Neuronal stem cell (in vitro differentiated cells): ENCODE measurements at regions not wholly inside any gene's neighbourhood (a gene's known extent, or its start where the extent isn't known, plus 50 kb on each side); places are given as distances from the start of the nearest gene placed in this dataset.

ENCODE experiments used
- DNase-seq: peaks from one replicate; pipeline ENCODE4 v3.0.0-alpha.2; 2013; ENCODE audit warnings: low spot score
- H2AFZ ChIP-seq: one replicate; pipeline ENCODE4 v1.6.1; 2013; ENCODE audit warnings: mild to moderate bottlenecking, low read length, inconsistent platforms
- H2AK5ac ChIP-seq: 2 replicates; pipeline ENCODE4 v1.6.1; 2013; ENCODE audit warnings: low read depth, mild to moderate bottlenecking, inconsistent platforms, low read length, moderate library complexity, mixed read lengths
- H2BK120ac ChIP-seq: 2 replicates; pipeline ENCODE4 v1.6.1; 2013; ENCODE audit warnings: low read depth, mild to moderate bottlenecking, inconsistent platforms, low read length, moderate library complexity, mixed read lengths
- H2BK12ac ChIP-seq: one replicate; pipeline ENCODE4 v1.6.1; 2013; ENCODE audit warnings: low read length, inconsistent platforms
- H2BK15ac ChIP-seq: 2 replicates; pipeline ENCODE4 v1.6.1; 2013; ENCODE audit warnings: mild to moderate bottlenecking, low read length, inconsistent platforms, mixed read lengths
- H2BK5ac ChIP-seq: one replicate; pipeline ENCODE4 v1.6.1; 2013; ENCODE audit warnings: inconsistent platforms, mild to moderate bottlenecking, low read length, moderate library complexity
- H3K14ac ChIP-seq: one replicate; pipeline ENCODE4 v1.6.1; 2013; ENCODE audit warnings: low read length, inconsistent platforms
- H3K18ac ChIP-seq: 2 replicates; pipeline ENCODE4 v1.6.1; 2013; ENCODE audit warnings: low read length, inconsistent platforms
- H3K23ac ChIP-seq: 2 replicates; pipeline ENCODE4 v1.6.1; 2013; ENCODE audit warnings: low read depth, mild to moderate bottlenecking, mixed read lengths, low read length, inconsistent platforms; ENCODE audit not compliant: poor library complexity
- H3K27ac ChIP-seq: replicated peaks from 3 replicates; pipeline ENCODE4 v1.5.1; 2013; ENCODE audit warnings: low read length, inconsistent platforms
- H3K27me3 ChIP-seq, 3 experiments: 2 replicates each; pipeline ENCODE4 v1.6.1; 2013; ENCODE audit warnings: low read length in 3 of 3, mild to moderate bottlenecking in 2 of 3, inconsistent platforms in 1 of 3, low read depth in 1 of 3, mixed read lengths in 1 of 3, moderate library complexity in 1 of 3; ENCODE audit not compliant: control insufficient read depth in 3 of 3, insufficient read depth in 3 of 3
- H3K36me3 ChIP-seq, 2 donors: replicated peaks in 1 of 2; 2 replicates each; pipeline ENCODE4 v1.6.1; 2013; ENCODE audit warnings: low read length in 2 of 2; ENCODE audit not compliant: control insufficient read depth in 2 of 2, insufficient read depth in 2 of 2
- H3K4ac ChIP-seq: 2 replicates; pipeline ENCODE4 v1.6.1; 2013; ENCODE audit warnings: inconsistent platforms, mild to moderate bottlenecking, low read length, moderate library complexity
- H3K4me1 ChIP-seq, 2 donors: 1 replicate in 1 of 2; 2 replicates in 1 of 2; pipeline ENCODE4 v1.6.1; 2013; ENCODE audit warnings: low read length in 2 of 2, low read depth in 1 of 2; ENCODE audit not compliant: control insufficient read depth in 2 of 2, insufficient read depth in 1 of 2
- H3K4me2 ChIP-seq: one replicate; pipeline ENCODE4 v1.6.1; 2013; ENCODE audit warnings: mild to moderate bottlenecking, low read length, inconsistent platforms; ENCODE audit not compliant: insufficient read depth, poor library complexity, severe bottlenecking
- H3K4me3 ChIP-seq, 2 donors: 2 replicates each; pipeline ENCODE4 v1.5.1; 2013; ENCODE audit warnings: low read length in 2 of 2, mild to moderate bottlenecking in 2 of 2, inconsistent platforms in 1 of 2, moderate library complexity in 1 of 2
- H3K79me1 ChIP-seq: one replicate; pipeline ENCODE4 v1.6.1; 2013; ENCODE audit warnings: low read depth, mild to moderate bottlenecking, inconsistent platforms, low read length, moderate library complexity
- H3K9ac ChIP-seq: one replicate; pipeline ENCODE4 v1.6.1; 2013; ENCODE audit warnings: mild to moderate bottlenecking, low read depth, low read length, inconsistent platforms; ENCODE audit not compliant: poor library complexity
- H3K9me3 ChIP-seq, 2 donors: replicated peaks in 1 of 2; 2 replicates each; pipeline versions ENCODE3 to v1.6.1; 2013; ENCODE audit warnings: low read length in 2 of 2, mild to moderate bottlenecking in 2 of 2, inconsistent platforms in 1 of 2, low read depth in 1 of 2, mixed read lengths in 1 of 2, moderate library complexity in 1 of 2; ENCODE audit not compliant: control insufficient read depth in 2 of 2, insufficient read depth in 1 of 2
- H4K8ac ChIP-seq: one replicate; pipeline ENCODE4 v1.6.1; 2013; ENCODE audit warnings: low read depth, mild to moderate bottlenecking, inconsistent platforms, low read length, moderate library complexity
- H4K91ac ChIP-seq: one replicate; pipeline ENCODE4 v1.6.1; 2013; ENCODE audit warnings: low read length, low read depth, mild to moderate bottlenecking, inconsistent platforms; ENCODE audit not compliant: poor library complexity
- WGBS, 2 donors: extraction: QIAGEN DNeasy Blood & Tissue Kit; methylation state at CpG; one replicate each; pipeline ENCODE4 v1.1.7; 2013; ENCODE audit warnings: missing lambda C conversion rate in 2 of 2, mixed read lengths in 1 of 2; ENCODE audit not compliant: insufficient read length in 2 of 2, insufficient replicate concordance in 1 of 2; ENCODE audit errors: extremely low coverage in 2 of 2; 5-methylcytosine and 5-hydroxymethylcytosine counted together

DNA sequence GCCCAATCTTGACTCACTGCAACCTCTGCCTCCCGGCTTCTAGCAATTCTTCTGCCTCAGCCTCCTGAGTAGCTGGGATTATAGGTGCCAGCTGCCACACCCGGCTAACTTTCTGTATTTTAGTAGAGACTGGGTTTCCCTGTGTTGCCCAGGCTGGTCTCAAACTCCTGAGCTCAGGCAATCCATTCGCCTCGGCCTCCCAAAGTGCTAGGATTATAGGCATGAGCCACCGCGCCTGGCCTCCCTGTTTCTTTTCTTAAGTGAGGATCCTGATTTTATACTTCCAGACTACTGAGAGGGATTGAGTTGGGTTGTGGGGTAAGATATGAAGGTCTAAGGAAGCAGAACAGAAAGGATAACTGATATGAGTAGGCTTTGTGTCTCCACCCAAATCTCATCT is 106.8 kb downstream of the CNTN3 start:
- H3K14ac ChIP-seq = no peak overlapping the region
- no peak overlapping the region for H3K4ac ChIP-seq
- no peak overlapping the region for H2AFZ ChIP-seq
- H3K27ac ChIP-seq = no peak overlapping the region
- no peak overlapping the region for H2BK5ac ChIP-seq
- no peak overlapping the region for H3K4me3 ChIP-seq
- H2BK12ac ChIP-seq = no peak overlapping the region
- H3K9ac ChIP-seq = no peak overlapping the region
- no peak for DNase-seq
- no peak overlapping the region for H3K4me2 ChIP-seq
- H4K91ac ChIP-seq = no peak overlapping the region
- H2BK15ac ChIP-seq = no peak overlapping the region
- no peaks in the 10 kb centered on the region for H3K27me3 ChIP-seq
- H2BK120ac ChIP-seq = no peak overlapping the region
- no peak overlapping the region for H4K8ac ChIP-seq
- no peak overlapping the region for H3K18ac ChIP-seq
- no peak overlapping the region for H2AK5ac ChIP-seq
- WGBS, 2 donors = no CpG with 5 or more reads among the region's 6 CpGs
- no peaks in the 10 kb centered on the region for H3K79me1 ChIP-seq
- no peak overlapping the region for H3K23ac ChIP-seq
- no peaks in the 10 kb centered on the region for H3K36me3 ChIP-seq
- H3K4me1 ChIP-seq = peaks cover 0 to under 1% of the 10 kb centered on the region in 2 donors
- H3K9me3 ChIP-seq = no peaks in the 10 kb centered on the region

DNA sequence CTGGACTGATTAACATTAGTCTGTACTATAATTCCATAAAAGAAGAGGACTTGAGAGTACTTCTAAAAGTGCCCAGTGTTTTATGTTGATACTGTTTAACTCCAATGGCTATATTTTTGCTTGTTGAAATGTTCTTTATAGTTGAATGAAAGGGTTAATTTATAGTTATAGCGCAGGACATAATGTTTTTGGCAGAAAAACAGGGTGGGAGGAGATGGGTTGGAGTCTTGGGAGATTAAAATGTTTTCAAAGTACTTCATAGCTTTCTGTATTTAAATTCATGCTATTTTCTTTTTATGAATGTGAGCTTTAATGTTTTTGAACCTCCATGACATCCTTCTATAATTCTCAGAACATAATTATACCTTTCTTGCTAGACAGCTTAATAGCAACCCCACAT is 108.2 kb downstream of the CNTN3 start:
- no peak overlapping the region for H2BK12ac ChIP-seq
- H3K9ac ChIP-seq = no peak overlapping the region
- H3K36me3 ChIP-seq = no peaks in the 10 kb centered on the region
- no peak overlapping the region for H2AFZ ChIP-seq
- H3K9me3 ChIP-seq = no peaks in the 10 kb centered on the region
- no peaks in the 10 kb centered on the region for H3K79me1 ChIP-seq
- no peak overlapping the region for H2BK5ac ChIP-seq
- H3K4me2 ChIP-seq = no peak overlapping the region
- H3K14ac ChIP-seq = no peak overlapping the region
- H2BK120ac ChIP-seq = no peak overlapping the region
- WGBS, 2 donors = 100% methylated on average over 1 of the region's 1 CpG; no CpG with 5 or more reads in 1 of the 2 donors
- no peak overlapping the region for H2BK15ac ChIP-seq
- no peak for DNase-seq
- H4K8ac ChIP-seq = no peak overlapping the region
- H3K18ac ChIP-seq = no peak overlapping the region
- H2AK5ac ChIP-seq = no peak overlapping the region
- H3K4me1 ChIP-seq = peaks cover 2 to 6% of the 10 kb centered on the region in 2 donors
- no peaks in the 10 kb centered on the region for H3K27me3 ChIP-seq
- no peak overlapping the region for H4K91ac ChIP-seq
- no peak overlapping the region for H3K4me3 ChIP-seq
- H3K27ac ChIP-seq = no peak overlapping the region
- H3K4ac ChIP-seq = no peak overlapping the region
- H3K23ac ChIP-seq = no peak overlapping the region

- no peak overlapping the region for H3K4ac ChIP-seq
- H3K9me3 ChIP-seq = no peaks in the 10 kb centered on the region
- no peak overlapping the region for H2BK5ac ChIP-seq
- no peak overlapping the region for H2BK120ac ChIP-seq
- no peak overlapping the region for H3K18ac ChIP-seq
- no peak overlapping the region for H3K14ac ChIP-seq
- H3K27ac ChIP-seq = no peak overlapping the region
- H3K79me1 ChIP-seq = no peaks in the 10 kb centered on the region
- no peak overlapping the region for H4K8ac ChIP-seq
- no peaks in the 10 kb centered on the region for H3K36me3 ChIP-seq
- H3K23ac ChIP-seq = no peak overlapping the region
- H2AK5ac ChIP-seq = no peak overlapping the region
- H2AFZ ChIP-seq = no peak overlapping the region
- no CpG with 5 or more reads among the region's 6 CpGs for WGBS, 2 donors
- H2BK12ac ChIP-seq = no peak overlapping the region
- no peak overlapping the region for H2BK15ac ChIP-seq
- no peak overlapping the region for H4K91ac ChIP-seq
- no peak overlapping the region for H3K9ac ChIP-seq
- peaks cover 2 to 6% of the 10 kb centered on the region in 2 donors for H3K4me1 ChIP-seq
- DNase-seq = no peak
- H3K27me3 ChIP-seq = no peaks in the 10 kb centered on the region
- H3K4me2 ChIP-seq = no peak overlapping the region
- H3K4me3 ChIP-seq = no peak overlapping the region
Observed at GRCh38 chr3:74501007-74501406, 113.5 kb downstream of the CNTN3 start.

DNA sequence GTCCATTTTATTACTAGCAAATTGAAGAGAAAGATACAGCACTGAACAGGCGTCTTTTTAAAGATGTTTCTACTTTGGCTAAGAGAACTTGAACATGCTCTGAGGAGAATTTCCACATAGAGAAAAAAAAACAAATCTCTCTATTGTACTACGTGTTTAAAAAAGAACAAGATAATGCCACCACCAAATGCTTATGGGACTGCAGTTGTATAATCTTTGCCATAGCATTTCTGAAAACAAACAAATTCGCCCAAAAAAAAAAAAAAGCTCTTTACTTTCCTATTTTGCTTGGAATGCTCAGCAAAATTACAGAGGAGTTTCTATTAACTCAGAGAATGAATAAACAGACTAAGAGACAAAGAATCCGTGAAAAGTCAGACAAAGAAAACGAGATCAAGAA is 114.2 kb downstream of the CNTN3 start:
- Histone ChIP-seq H3K9ac (no peak overlapping the region), H3K14ac (no peak overlapping the region), H2BK15ac (no peak overlapping the region), H3K79me1 (no peaks in the 10 kb centered on the region), H3K18ac (no peak overlapping the region), H4K91ac (no peak overlapping the region), H3K23ac (no peak overlapping the region), H4K8ac (no peak overlapping the region), H3K27ac (no peak overlapping the region), H2AK5ac (no peak overlapping the region), H2BK12ac (no peak overlapping the region), H2AFZ (no peak overlapping the region), H3K4me1 (peaks cover 2 to 6% of the 10 kb centered on the region in 2 donors), H3K4me3 (no peak overlapping the region), H3K36me3 (no peaks in the 10 kb centered on the region), H2BK120ac (no peak overlapping the region), H3K27me3 (no peaks in the 10 kb centered on the region), H3K9me3 (no peaks in the 10 kb centered on the region), H2BK5ac (no peak overlapping the region), H3K4me2 (no peak overlapping the region), H3K4ac (no peak overlapping the region)
- WGBS, 2 donors = no CpG with 5 or more reads among the region's 5 CpGs
- DNase-seq = no peak
